ENCODE measurements at regions not wholly inside any gene's neighbourhood (a gene's known extent, or its start where the extent isn't known, plus 50 kb on each side); places are given as distances from the start of the nearest gene placed in this dataset.

DNA sequence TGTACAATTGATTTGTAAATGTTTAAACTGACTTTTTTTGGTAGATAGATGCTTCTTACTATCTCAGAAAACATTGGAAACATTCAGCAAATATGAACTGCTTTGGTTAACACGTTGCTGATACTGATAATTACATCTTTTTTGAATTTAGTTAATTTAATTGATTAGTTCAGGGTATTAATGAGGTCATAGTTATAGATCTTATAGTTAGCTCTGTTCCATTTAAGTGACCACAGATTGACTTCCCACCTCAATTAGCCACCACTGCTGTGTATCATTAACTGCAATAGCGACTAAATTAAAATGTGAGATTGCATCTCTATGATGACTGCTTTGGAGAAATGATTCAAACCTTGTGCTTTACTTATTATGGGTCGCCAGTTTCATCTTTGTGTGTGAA is 407.1 kb upstream of the EDIL3 start:
- peak overlapping the region; percentile 57 for H3K27ac ChIP-seq

DNA sequence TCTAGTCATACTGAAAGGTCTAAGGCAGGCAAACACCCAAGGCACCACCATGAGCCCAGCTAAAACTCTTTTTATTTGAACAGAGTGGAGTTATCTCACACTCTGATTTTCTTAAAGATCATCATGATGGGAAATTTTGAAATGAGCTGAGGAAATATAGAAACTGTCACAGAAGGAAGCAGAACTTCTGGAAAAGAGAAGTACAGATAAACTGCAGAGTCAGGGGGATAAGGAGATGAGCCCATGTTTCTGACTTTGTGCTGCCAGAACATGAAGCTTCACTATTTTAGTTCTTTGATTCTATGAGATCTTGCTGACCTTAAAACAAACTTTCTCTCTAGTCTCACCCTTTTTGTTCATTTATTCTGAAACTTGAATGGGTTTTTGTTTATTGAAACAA is 406.5 kb upstream of the EDIL3 start:
- TF ChIP-seq, protein P1, sequence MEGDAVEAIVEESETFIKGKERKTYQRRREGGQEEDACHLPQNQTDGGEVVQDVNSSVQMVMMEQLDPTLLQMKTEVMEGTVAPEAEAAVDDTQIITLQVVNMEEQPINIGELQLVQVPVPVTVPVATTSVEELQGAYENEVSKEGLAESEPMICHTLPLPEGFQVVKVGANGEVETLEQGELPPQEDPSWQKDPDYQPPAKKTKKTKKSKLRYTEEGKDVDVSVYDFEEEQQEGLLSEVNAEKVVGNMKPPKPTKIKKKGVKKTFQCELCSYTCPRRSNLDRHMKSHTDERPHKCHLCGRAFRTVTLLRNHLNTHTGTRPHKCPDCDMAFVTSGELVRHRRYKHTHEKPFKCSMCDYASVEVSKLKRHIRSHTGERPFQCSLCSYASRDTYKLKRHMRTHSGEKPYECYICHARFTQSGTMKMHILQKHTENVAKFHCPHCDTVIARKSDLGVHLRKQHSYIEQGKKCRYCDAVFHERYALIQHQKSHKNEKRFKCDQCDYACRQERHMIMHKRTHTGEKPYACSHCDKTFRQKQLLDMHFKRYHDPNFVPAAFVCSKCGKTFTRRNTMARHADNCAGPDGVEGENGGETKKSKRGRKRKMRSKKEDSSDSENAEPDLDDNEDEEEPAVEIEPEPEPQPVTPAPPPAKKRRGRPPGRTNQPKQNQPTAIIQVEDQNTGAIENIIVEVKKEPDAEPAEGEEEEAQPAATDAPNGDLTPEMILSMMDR (IDR thresholded peaks at IDR 0.05): no peak
- H3K36me3 ChIP-seq: no peaks in the 10 kb centered on the region
- no peaks in the 10 kb centered on the region for H3K9me3 ChIP-seq
- H3K27me3 ChIP-seq: no peaks in the 10 kb centered on the region
- peak overlapping the region; percentile 57 for H3K27ac ChIP-seq
- H3K4me3 ChIP-seq (ENCODE audit: low read depth in 1 of 2, low read length in 1 of 2): no peak overlapping the region
- peaks cover 16 to 42% of the 10 kb centered on the region in 2 experiments for H3K4me1 ChIP-seq (ENCODE audit: control insufficient read depth in 1 of 2, insufficient read depth in 1 of 2, low read depth in 1 of 2, low read length in 1 of 2)

More for the DNA sequence above, 407.1 kb upstream of the EDIL3 start:
- Histone ChIP-seq H3K4me1 (ENCODE audit: control insufficient read depth in 1 of 2, insufficient read depth in 1 of 2, low read depth in 1 of 2, low read length in 1 of 2) (peaks cover 16 to 42% of the 10 kb centered on the region in 2 experiments), H3K27me3 (no peaks in the 10 kb centered on the region), H3K36me3 (no peaks in the 10 kb centered on the region), H3K9me3 (no peaks in the 10 kb centered on the region), H3K4me3 (ENCODE audit: low read depth in 1 of 2, low read length in 1 of 2) (no peak overlapping the region)
- TF ChIP-seq, protein P1 (IDR thresholded peaks at IDR 0.05): no peak

DNA sequence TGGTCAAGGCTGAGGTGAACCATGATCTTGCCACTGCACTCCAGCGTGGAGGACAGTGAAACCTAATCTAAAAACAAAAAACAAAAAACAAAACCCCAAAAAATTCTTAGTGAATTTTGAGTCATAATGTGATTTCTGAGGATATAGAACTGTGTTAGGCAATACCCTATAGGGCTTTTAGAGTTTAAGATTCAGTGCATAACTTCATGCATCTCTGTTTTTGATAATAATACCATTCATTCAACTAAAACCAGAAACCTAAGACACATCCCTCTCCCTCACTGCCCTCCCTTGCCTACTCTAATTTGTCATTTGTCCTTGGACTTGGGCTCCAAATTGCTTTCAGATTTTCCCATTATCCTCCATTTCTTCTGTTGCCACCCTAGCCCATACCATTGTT is 405.7 kb upstream of the EDIL3 start:
- Histone ChIP-seq H3K4me3 (ENCODE audit: low read depth in 1 of 2, low read length in 1 of 2) (no peak overlapping the region), H3K27ac (no peak overlapping the region), H3K27me3 (no peaks in the 10 kb centered on the region), H3K9me3 (no peaks in the 10 kb centered on the region), H3K36me3 (no peaks in the 10 kb centered on the region), H3K4me1 (ENCODE audit: control insufficient read depth in 1 of 2, insufficient read depth in 1 of 2, low read depth in 1 of 2, low read length in 1 of 2) (peaks cover 16 to 42% of the 10 kb centered on the region in 2 experiments)
- TF ChIP-seq, protein P1 (IDR thresholded peaks at IDR 0.05): no peak

DNA sequence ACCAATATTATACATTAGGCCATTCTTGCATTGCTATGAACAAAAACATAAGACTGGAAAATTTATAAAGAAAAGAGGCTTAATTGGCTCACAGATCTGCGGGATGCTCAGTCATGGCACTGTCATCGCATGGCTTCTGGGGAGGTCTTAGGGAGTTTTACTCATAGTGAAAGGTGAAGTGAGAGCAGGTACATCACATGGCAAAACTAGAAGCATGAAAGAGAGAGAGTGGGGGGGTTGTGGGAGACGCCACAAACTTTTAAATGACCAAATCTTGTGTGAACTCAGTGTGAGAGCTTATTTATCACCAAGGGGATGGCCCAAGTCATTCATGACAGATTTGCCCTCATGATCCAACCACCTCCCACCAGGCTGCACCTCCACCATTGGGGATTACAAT is 398.3 kb upstream of the EDIL3 start:
- H3K27ac ChIP-seq: no peak overlapping the region
- no peaks in the 10 kb centered on the region for H3K9me3 ChIP-seq
- TF ChIP-seq, protein P1 (IDR thresholded peaks at IDR 0.05): no peak
- no peaks in the 10 kb centered on the region for H3K36me3 ChIP-seq
- no peaks in the 10 kb centered on the region for H3K27me3 ChIP-seq
- H3K4me3 ChIP-seq (ENCODE audit: low read depth in 1 of 2, low read length in 1 of 2): no peak overlapping the region
- no peaks in the 10 kb centered on the region for H3K4me1 ChIP-seq (ENCODE audit: control insufficient read depth in 1 of 2, insufficient read depth in 1 of 2, low read depth in 1 of 2, low read length in 1 of 2)

DNA sequence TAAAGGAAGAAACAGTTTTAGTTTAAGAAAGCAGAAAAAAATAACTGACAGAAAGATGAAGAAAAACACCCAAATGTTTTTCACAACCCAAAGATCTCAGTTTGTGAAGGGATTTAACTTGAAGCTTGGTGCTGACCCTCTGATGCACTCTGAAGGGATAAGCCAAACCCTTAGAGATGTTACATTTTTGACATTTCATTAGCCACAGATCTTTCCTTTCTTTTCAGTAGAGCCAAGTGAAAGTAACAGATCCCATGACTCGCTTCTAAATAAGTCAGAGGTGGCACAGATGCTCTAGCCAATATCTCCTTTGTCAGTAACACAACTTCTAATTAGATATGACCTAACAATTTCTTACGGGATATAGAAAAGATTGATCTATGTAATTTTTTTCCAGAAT is 394.5 kb upstream of the EDIL3 start:
- no peaks in the 10 kb centered on the region for H3K4me1 ChIP-seq (ENCODE audit: control insufficient read depth in 1 of 2, insufficient read depth in 1 of 2, low read depth in 1 of 2, low read length in 1 of 2)
- H3K9me3 ChIP-seq: no peaks in the 10 kb centered on the region
- no peak overlapping the region for H3K4me3 ChIP-seq (ENCODE audit: low read depth in 1 of 2, low read length in 1 of 2)
- H3K27ac ChIP-seq: no peak overlapping the region
- no peaks in the 10 kb centered on the region for H3K27me3 ChIP-seq
- TF ChIP-seq, protein P1 (IDR thresholded peaks at IDR 0.05): no peak
- no peaks in the 10 kb centered on the region for H3K36me3 ChIP-seq

DNA sequence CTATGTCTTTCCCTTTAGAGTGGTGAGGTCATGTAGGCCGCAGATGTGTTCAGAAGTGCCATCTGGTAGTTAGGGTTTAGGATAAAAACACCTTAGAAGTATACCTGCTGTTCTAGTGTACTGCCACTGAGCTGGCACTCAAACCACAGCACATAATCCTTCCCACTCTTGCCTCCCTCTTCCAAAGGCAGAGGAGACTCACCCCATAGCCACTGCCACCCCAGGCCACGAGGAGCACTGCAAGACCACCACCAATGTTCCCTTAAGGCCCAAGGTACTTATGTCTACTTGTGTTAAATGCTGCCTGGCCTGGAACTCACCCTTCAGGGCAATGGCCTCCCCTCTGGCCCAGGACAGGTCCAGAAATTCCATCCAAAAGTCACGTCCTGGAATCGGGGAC is 379.5 kb upstream of the EDIL3 start:
- H3K27me3 ChIP-seq: no peaks in the 10 kb centered on the region
- TF ChIP-seq, protein P1 (IDR thresholded peaks at IDR 0.05): no peak
- no peak overlapping the region for H3K4me3 ChIP-seq (ENCODE audit: low read depth in 1 of 2, low read length in 1 of 2)
- H3K9me3 ChIP-seq: no peaks in the 10 kb centered on the region
- H3K4me1 ChIP-seq (ENCODE audit: control insufficient read depth in 1 of 2, insufficient read depth in 1 of 2, low read depth in 1 of 2, low read length in 1 of 2): no peaks in the 10 kb centered on the region
- no peak overlapping the region for H3K27ac ChIP-seq
- H3K36me3 ChIP-seq: no peaks in the 10 kb centered on the region

Data from neutrophil (primary cell).